PFSK-1 (cell line): ENCODE measurements at regions not wholly inside any gene's neighbourhood (a gene's known extent, or its start where the extent isn't known, plus 50 kb on each side); places are given as distances from the start of the nearest gene placed in this dataset.

ENCODE experiments used
- FOXP2 ChIP-seq: optimal IDR thresholded peaks from 2 replicates; pipeline ENCODE3; 2011; ENCODE audit warnings: borderline replicate concordance, control low read depth, inconsistent platforms; ENCODE audit not compliant: insufficient read depth; ENCODE audit errors: extremely low read length, extremely low read depth
- POLR2AphosphoS5 ChIP-seq: IDR thresholded peaks from 2 replicates; pipeline ENCODE4 v1.6.1; 2012; ENCODE audit warnings: low read depth, mild to moderate bottlenecking, control low read depth, low read length, moderate library complexity

GRCh38 chr2:133657591-133657990 lies 89.3 kb upstream of the NCKAP5 start:
- TF ChIP-seq POLR2AphosphoS5, result no peak
- no peak for TF ChIP-seq FOXP2
